GM19238 (cell line): ENCODE measurements at regions not wholly inside any gene's neighbourhood (a gene's known extent, or its start where the extent isn't known, plus 50 kb on each side); places are given as distances from the start of the nearest gene placed in this dataset.
"Not testable (repeated sequence)": the region's sequence is repeated elsewhere in the genome, so short reads cannot be mapped to it uniquely, and the experiment has no call there.

ENCODE experiments used
- DNase-seq: peaks from one replicate; pipeline ENCODE4 v3.0.0; 2011; ENCODE audit warnings: low spot score; ENCODE audit not compliant: insufficient read length

DNA sequence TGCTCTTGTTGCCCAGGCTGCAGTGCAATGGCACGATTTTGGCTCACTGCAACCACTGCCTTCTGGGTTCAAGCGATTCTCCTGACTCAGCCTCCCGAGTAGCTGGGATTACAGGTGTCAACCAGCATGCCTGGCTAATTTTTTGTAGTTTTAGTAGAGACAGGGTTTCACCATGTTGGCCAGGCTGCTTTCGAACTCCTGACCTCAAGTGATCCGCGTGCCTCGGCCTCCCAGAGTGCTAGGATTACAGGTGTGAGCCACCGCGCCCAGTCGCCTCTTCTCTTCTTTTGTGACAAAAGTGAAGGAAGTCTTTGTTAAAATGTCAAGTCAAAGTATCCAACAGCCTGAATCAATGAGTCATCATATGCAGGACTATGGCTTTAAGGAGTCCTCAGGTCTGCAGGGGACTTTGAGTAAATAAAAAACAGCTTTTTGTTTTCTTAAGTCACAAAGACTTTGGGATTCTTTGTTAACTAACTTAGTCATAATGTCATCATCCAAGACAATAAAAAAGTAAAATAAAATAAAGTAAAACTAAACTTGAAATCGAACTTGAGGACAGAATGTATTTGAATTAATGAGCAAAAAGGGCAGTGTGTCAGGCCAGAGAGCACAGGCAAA, 1153.2 kb downstream of the SUCLG1 start:
- no peak for DNase-seq

DNA sequence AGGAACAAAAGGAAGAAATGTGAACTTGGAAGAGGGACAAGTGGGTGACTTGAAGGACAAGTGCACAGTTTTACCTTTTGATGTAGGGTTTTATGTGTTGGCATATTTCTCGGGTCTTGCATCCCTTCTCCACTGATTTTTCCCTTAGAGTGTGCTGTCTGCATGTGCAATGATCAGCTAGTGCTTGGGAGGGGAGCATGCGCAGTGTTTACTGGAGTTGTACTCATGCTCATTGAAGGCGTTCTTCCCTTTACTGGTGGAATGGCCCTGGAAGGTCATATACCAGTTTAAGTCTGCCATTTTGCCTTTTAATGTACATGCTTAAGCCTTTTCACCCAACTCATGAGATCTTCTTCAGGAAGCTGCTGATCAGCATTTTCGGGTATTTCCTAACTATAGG, 1168.0 kb downstream of the SUCLG1 start:
- no peak for DNase-seq

DNA sequence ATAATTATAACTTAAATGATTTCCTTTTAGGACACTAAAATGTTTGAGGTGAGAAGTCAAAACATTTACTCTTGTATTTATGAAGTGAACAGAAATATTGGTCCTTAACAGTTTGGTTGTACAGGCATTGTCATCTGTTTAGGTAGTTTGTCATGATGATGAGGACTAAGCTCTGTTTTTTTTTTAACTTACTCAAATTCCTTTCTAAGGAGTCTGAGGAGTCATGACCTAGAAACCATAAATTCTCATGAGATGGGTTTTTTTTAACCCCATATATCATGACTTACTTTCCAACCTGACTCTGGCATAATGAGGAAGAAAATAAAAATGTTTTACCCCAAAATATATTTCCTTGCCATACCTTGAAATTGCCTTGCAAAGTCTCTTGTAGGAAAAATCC, 1176.2 kb downstream of the SUCLG1 start:
- no peak for DNase-seq

DNA sequence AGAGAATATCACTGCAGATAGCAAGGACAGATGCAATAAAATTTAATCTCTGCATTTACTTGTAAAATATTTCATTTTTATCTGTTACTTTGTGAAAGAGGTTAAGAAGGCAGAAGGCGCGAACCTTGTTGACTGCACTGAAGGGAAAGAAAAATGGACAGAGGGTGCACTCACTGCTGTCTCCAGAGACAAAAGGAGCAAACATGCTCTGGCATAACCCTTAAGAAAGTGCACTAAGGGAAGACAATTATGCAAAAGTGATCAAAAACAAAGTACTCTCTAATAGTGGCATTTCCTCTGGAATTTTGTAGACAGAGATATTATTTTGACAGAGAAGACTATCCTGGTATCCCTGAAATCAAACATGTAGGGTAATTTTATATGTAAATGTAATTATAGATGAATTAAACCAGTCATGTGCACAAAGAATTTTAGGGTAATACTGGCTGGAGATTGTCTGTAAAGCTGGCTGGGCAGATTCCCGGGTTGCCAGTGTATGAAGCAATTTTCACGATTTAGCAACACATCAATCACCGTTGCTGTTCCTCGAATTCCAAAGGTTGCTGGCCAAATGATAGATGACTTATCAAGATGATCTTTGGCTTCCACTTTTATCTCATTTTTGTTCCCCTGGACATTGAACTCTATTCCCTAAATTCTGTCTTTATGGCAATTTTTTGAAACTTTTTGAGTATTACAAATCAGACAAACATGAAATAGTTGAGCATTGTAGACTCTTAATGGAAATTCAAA, 1176.9 kb downstream of the SUCLG1 start:
- DNase-seq: no peak

DNA sequence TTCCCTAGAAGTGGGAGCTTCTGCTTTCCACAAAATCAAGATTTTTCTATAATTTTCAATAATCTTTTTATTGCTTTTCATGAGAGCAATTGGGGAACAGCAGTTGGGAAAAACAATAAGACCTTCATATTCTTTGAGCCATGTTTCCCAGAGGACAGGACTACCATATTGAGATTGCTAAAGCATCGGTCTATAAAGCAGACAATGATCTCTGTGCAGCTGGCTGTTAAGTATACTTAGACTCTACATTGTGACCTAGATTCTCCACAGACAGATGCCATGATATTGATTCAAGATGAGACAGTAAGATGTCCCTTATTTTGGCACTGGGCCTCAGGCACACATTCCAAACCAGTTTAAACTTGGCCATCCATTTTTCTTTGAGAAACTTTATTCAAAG, 1178.7 kb downstream of the SUCLG1 start:
- DNase-seq: no peak

DNA sequence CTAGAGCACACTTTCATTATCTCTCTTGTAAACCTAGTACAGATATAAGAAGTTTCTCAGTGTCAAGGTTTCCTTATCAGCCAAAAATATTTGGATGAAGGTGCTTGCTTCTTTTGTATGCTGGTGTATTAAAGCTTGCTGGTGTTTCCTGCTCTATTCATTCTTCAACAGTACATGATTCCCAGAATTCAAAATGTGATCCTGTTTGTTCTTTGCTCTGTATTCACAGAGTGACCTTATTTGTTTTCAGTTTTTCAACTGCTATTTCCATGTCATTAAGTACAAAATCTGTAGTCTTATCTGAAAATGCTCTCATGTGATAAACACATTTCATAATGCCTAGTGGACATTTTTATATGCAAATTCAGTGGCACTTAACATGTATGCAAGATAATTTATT, 1185.8 kb downstream of the SUCLG1 start:
- no peak for DNase-seq

DNA sequence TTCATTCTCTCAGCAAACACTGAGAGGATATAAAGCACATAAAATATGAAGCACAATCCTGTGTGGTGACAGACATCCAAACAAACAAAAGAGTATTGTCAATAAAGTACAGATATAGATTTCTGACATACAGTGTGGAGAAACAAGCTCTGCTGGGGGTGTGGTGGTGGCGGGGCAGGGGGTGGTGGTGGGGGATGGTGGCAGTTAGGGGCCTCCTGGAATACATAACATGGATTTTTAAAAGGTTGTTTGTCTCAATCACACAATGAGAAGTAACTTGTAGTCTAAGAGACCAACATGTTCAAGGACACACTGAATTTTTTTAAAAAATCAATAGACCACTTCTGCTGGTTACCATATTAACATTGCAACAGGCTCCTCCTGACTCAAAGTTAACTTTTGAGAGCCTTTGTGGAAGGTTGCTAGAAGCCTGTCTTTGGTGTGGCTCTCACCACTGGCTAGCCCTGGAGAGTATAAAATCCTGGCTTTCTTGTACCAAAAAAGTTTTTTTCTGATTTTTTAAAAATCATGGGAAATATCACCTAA, 1197.4 kb downstream of the SUCLG1 start:
- DNase-seq: no peak

DNA sequence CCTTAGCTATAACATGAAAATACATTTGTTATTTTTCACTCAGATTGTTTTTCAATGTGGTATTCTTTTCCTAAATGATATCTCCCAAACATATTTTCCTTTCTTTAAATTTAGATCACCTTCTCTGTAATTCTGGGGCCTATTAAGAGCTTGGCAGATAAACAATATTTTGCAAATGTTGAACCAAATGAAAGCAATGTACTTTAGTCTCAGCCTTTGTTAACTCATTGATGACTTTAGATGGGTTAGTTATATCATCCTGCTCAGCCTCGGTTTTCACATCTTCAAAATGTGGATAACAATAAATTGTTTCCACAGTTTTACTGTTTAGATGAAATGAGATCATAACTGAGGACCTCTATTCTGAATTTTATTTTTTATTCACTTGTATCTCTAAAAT, 1205.2 kb downstream of the SUCLG1 start:
- no peak for DNase-seq

DNA sequence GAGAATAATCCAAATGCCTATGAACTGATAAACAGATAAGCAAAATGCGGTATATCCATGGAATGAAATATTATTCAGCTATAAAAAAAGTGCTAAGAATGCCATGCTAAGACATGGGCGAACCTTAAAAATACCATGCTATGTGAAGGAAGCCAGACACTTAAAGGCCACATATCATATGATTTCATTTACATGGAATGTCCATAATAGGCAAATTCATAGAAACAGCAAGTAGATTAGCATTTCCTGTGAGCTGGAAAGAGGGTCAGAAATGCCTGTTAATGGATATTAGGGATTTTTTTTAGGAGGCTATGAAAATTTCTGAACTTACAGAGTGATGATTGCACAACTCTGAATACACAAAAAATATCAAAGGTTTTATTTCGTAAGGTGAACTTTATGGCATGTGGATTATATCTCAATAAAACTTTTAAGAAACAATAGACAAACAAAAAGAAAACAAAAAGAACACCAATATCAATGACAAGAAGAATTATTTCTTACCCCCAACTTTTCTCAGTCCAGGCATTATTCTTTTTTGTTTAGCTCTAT, 1207.7 kb downstream of the SUCLG1 start:
- no peak for DNase-seq

DNA sequence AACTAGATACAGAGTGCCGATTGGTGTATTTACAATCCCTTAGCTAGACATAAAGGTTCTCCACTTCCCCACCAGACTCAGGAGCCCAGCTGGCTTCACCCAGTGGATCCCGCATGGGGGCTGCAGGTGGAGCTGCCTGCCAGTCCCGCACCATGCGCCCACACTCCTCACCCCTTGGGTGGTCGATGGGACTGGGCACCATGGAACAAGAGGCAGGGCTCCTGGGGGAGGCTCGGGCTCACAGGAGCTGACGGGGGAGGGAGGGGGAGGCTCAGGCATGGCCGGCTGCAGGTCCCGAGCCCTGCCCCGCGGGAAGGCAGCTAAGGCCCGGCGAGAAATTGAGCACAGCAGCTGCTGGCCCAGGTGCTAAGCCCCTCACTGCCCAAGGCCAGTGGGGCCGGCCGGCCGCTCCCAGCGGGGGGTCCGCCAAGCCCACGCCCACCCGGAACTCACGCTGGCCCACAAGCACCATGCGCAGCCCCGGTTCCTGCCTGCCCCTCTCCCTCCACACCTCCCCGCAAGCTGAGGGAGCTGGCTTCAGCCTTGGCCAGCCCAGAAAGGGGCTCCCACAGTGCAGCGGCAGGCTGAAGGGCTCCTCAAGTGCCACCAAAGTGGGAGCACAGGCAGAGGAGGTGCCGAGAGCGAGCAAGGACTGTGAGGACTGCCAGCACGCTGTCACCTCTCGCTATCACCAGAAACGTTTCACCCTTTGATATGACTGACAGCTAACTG, 1213.1 kb downstream of the SUCLG1 start:
- not testable (repeated sequence) for DNase-seq

DNA sequence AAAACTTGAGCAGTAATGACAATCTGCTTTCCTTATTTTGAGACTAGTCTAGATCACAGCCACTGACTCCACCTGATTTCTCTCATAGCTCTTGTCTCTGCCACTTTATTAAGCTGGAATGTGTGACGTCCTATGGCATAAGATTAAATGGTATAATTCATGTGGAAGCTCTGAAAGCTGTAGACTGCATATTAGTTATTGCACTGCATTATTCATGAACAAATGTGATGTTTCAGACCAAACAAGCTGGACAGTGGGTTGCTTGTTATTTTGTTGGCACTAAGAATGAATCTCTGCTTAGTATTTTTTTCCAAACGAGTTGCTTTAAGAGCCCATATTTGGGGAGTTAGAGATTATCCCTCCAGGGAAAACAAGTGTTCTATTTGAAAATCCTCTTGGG, 1218.5 kb downstream of the SUCLG1 start:
- no peak for DNase-seq

DNA sequence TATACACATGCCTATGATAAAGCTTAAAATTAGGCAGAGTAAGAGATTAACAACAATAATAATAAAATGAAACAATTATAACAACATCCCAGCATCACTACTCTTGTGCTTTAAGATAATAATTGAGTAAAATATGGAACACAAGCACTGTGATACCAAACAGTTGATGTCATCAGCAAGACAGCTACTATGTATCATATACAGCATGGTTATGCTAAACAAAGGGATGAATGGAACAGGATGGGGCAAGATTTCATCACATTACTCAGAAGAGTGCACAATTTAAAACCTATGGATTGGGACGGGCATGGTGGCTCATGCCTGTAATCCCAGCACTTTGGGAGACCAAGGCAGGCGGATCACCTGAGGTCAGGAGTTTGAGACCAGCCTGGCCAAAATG, 1221.0 kb downstream of the SUCLG1 start:
- no peak for DNase-seq

DNA sequence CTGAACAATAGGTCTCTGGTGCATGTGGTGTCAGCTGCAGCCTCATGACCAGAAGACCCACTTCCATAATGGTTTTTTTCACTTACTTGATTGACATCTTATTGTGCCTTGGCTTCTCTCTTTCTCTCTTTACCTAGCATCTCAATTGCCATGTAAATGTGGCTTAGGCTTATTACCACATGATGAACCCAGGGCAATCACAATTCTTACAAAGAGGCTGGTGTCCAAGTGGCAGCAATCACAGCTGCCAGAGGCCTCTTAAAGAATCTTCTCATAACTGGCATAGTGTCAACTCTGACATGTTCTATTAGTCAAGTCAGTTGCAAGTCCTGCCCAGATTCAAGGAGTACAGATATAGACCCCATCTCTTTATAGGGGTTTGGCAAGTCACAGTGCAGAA, 1224.8 kb downstream of the SUCLG1 start:
- DNase-seq: no peak

DNA sequence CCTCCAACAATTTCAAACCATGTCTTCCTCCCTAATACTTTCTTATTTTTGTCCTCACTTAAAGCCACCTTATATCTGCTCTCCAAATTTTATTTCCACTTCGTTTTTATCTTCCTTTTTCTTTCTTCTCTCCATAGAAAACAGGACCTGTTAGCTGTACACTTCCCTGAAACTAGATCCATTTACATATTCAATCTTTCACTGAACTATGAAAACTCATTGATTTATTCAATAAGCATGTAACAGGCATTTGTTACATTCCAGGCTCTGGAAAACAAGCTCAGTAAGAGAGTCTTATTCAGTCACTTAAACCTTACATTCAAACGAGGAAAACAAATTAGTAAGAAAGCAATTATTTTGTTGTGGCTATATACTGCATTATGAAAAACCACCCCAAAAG, 1225.3 kb downstream of the SUCLG1 start:
- no peak for DNase-seq

DNA sequence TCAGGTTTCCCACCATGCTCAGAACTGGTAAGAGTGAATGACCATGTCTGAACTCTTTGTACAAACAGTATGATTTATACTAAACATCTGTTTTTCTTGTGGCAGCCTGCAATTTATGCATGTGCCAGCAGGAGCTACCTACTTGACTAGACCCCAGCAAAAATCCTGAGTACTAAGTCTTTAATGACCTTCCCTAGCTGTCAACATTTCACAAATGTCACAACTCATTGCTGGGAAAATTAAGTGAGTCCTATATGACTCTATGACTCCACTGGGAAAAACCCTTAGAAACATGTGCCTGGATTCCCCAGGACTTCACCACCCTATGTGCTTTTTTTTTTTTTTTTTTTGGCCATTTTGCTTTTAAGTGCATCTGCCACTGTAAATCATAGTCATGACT, 1225.8 kb downstream of the SUCLG1 start:
- DNase-seq: no peak

DNA sequence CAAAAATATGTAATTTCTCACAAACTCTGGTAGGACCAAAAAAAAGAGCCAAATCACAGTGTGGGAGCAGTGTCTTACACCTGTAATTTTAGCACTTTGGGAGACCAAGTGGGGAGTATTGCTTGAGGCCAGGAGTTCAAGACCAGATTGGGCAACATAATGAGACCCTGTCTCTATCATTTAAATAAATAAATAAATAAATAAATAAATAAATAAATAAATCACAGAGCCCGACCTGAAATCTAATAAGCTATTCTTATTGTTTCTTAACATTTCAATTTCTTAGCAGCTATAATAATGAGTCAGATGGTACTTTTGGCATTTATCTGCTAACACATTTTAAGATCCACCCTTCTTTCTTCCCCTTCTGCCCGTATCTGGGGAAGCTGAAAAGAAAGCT, 1229.6 kb downstream of the SUCLG1 start:
- no peak for DNase-seq

DNA sequence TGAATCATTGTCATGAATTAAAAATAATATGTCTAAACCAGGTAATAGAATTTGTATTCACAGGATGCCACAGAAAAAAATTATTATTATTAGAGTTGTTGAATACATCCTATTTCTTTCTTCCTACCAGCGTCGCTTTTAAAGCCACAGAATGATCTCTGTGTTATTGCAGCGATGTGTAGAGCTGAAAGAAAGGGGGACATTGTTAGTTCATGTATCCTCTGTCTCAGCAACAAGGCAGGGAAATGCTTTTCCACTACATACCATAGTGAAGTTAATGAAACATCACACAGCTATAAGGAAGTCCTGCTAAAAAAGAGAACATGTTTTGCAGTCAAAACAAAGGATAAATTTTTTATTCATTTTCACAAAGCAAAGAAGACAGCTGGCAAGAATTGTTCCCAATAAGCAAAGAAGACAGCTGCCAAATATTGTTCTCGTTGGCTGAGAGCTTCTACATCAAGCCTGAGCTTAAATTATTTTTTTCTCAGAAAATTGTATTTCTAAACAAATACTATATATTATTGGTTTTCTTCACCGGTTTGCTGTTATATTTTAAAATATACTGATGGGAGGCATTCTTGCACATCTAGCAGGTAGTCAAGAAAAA, 1234.4 kb downstream of the SUCLG1 start:
- DNase-seq: no peak

DNA sequence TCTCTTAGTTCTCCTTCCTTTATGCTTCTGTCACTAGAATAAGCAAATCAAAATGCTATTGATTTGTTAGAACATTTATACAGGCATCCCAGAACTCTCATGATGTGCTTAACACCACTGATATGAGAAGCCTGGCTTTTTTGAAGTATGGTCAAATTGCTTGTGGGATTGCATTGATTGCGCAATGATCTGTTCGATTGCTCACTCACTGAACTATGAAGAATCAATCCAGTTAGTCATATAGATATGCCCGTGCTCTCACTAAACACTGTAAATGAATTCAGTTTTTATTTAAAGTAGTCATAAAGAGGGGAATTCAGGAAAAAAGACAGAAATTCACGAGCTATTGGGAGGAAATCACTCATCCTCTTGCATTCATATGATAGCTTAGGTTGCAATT, 1237.8 kb downstream of the SUCLG1 start:
- DNase-seq: no peak

DNA sequence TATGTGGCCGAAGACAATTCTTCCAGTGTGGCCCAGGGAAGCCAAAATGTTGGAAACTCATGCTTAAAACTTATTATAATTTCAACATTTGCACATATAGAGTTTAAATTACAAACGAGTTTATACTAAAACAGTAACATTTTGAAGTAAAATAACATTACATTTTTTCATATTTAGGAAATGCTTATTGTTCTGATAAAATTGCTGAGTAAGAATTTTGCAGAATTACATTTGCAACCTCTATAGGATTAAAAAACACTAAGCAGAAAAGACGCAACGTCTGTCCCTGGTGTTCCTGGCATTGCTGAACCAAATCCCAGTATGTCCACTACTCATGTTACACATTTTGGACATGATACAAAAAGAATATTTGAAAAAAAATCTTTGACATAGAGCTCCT, 1241.2 kb downstream of the SUCLG1 start:
- DNase-seq: no peak

DNA sequence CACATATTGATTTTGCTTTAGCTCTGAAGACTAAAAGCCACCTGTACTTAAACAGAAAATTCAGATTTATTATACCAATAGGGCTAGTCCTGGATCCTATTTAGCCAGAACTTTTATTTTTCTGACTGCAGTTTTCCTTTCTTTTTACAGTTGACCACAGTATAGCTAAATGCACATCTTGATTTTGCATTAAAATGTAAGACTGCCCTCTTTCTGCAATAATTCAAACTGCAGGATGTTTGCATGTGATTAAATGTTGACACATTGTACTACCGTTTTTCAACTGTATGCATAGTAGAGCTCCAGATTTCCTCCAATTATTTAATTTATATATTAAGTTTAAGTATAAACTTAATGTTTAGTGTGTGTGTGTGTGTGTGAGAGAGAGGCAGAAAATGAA, 1262.9 kb downstream of the SUCLG1 start:
- DNase-seq: no peak

DNA sequence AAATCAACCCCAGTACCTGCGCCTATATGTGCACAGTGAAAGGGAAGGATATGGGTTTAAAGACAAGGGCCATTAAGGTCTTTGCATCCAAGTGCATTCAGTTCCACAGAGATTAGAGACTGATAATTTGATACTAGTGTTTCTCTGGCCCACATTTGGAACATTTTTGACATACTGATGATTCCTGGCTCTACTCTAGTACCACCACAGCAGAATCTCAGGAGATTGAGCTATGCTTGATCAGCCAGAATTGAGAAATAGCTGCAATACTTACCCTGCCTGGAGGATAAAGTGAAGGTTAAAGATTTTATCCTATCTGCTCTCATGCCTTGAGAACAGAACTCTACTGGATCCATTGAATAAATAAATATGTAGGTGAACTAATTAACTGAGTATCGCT, 1267.8 kb downstream of the SUCLG1 start:
- DNase-seq: no peak
